Prostate gland (tissue), 2 donors: ENCODE measurements at regions not wholly inside any gene's neighbourhood (a gene's known extent, or its start where the extent isn't known, plus 50 kb on each side); places are given as distances from the start of the nearest gene placed in this dataset.

Experiments
- POLR2A ChIP-seq: fragments of 450-650 bp; IDR thresholded peaks from one replicate; pipeline ENCODE4 v1.6.1; 2016; ENCODE audit warnings: antibody characterized with exemption, mild to moderate bottlenecking
- TF ChIP-seq, protein P1 (sequence below), 4 experiments: fragments of 200-600 bp in 2 of 4; fragments of 450-650 bp in 2 of 4; sonication (generic) in 2 of 4; IDR thresholded peaks; 1 replicate in 3 of 4; 2 replicates in 1 of 4; pipeline ENCODE4 v1.5.1; 2016 to 2019; ENCODE audit warnings: antibody characterized with exemption in 4 of 4, mild to moderate bottlenecking in 2 of 4, moderate library complexity in 2 of 4

DNA sequence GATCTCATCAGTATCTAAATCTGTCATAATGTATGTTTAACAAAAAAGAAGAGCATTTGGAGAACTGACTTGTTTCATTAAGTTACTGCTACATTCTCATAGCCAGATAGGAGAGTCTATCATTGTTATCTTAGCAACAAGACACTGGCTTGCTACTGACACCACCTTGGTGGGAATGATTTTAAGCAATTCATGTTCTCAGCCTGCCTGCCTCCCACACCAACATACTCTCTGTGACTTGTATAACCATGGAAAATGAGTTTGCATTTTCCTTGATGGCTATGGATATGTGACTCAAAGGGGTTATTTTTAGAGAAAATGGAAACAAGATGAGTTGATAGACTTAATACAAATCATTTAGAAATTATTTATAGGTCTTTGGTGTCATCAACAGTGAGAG, 1308.9 kb downstream of the OLFM4 start:
- no peak for TF ChIP-seq POLR2A
- TF ChIP-seq, protein P1, sequence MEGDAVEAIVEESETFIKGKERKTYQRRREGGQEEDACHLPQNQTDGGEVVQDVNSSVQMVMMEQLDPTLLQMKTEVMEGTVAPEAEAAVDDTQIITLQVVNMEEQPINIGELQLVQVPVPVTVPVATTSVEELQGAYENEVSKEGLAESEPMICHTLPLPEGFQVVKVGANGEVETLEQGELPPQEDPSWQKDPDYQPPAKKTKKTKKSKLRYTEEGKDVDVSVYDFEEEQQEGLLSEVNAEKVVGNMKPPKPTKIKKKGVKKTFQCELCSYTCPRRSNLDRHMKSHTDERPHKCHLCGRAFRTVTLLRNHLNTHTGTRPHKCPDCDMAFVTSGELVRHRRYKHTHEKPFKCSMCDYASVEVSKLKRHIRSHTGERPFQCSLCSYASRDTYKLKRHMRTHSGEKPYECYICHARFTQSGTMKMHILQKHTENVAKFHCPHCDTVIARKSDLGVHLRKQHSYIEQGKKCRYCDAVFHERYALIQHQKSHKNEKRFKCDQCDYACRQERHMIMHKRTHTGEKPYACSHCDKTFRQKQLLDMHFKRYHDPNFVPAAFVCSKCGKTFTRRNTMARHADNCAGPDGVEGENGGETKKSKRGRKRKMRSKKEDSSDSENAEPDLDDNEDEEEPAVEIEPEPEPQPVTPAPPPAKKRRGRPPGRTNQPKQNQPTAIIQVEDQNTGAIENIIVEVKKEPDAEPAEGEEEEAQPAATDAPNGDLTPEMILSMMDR (IDR thresholded peaks at IDR 0.05): no peak
